HG03439 (cell line): ENCODE measurements at regions not wholly inside any gene's neighbourhood (a gene's known extent, or its start where the extent isn't known, plus 50 kb on each side); places are given as distances from the start of the nearest gene placed in this dataset.

ENCODE experiments used
- ATAC-seq: cut with Tn5 transposase; IDR thresholded peaks from one replicate; pipeline ENCODE4 v1.9.1; 2021; ENCODE audit warnings: mild to moderate bottlenecking, moderate library complexity; ENCODE audit not compliant: unreplicated experiment

- no peak for ATAC-seq
Observed at GRCh38 chr2:129777146-129777545, 202.3 kb upstream of the RAB6C start.

- ATAC-seq: no peak
Observed at GRCh38 chr2:129777762-129778583, 201.5 kb upstream of the RAB6C start.

- no peak for ATAC-seq
Observed at GRCh38 chr2:129778584-129778877, 200.9 kb upstream of the RAB6C start.

- no peak for ATAC-seq
Observed at GRCh38 chr2:129779783-129780182, 199.7 kb upstream of the RAB6C start.

- ATAC-seq: no peak
Observed at GRCh38 chr2:129780316-129781270, 198.9 kb upstream of the RAB6C start.

GRCh38 chr2:129781749-129782632 lies 197.5 kb upstream of the RAB6C start:
- ATAC-seq: no peak

DNA sequence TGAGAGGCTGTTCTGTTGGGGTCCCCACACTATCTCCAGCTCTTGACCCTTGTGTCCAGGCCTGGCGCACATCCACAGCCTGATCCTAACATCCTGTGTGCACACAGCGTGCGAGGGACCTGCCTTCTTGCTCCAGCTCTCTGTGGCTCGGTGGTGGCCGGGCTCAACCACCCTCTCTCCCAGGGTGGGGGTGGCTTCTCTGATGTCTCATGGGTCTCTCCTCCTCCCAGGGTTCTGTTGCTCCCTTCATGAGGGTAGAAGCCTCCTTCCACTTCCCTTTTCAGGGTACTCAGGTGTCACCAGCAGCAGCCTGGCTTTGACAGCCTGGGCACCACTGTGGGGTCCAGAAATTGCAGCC lies 196.9 kb upstream of the RAB6C start:
- ATAC-seq: no peak

DNA sequence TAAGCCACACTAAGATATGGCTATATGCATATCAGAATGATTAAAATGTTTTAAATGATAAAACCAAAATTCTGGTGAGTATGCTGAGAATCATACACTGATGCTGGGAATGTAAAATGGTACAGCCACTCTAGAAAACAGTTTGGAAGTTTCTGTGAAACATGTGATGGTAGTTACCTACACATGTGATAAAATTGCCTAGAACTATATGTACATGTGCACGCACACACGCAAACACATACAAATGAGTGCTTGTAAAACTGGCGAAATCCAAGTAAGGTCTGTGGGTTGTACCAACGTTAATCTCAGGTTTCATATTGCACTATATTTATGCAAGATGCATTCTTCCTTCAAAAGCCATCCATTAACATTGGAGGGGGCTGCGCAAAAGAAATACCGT lies 195.0 kb upstream of the RAB6C start:
- no peak for ATAC-seq

DNA sequence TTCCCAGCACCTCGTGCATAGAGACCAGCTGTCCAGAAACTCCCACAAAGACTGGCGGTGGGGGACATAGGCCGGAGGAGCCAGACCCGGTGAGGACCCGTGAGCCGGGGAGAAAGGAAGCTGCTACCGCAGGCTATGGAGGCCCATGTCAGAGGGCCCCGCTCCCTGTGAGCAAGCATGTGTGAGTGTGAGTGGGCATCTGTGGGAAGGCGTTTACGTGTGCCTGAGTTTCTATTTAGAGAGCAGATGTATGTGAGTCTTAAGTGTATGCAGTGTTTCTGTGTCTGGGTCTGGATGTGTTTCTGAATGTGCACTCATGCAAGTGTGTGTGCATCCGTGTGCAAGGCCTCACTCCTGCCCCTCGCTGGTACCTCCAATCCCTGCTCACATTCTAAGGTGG lies 187.8 kb upstream of the RAB6C start:
- no peak for ATAC-seq

DNA sequence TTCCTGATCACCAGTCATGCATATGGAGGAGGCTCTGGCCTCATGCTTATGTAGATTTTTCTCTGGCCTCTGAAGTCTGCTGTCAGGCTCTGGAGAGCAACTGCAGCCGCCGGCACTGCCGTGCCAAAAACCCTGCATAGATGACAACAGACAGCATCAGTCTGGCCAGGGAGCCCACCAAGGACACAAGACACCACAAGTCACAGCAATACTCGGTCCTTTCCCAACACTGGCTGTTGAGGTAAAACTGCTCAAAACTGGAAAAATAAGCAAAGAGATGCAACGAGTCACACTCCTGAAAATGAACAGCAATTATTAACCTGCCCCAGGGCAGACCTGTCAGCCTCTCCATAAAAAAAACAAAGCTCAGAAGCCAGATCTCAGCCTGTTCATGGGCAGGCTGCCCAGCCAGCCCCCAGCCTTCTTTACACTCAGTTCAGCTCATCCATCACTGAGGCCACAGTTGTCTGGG lies 186.0 kb upstream of the RAB6C start:
- ATAC-seq: no peak

- no peak for ATAC-seq
Observed at GRCh38 chr2:129794116-129794515, 185.3 kb upstream of the RAB6C start.

DNA sequence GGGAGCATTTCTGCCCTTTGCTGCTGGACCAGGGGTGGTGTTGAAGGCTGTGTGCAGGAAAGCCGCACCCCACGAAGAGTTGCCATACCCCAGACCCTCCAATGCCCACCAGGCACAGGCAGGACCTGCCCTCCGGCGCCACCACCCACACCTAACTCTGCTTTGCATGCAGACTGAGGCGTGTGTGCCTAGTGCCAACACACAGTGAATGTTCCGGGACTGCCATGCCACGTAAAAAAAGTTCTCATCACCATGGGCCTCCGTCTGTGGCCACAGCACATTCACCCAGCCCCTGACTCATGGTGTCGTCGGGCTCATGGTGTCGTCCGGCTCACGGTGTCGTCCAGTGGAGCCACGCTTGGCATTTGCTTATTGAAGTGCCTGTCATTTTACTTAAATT lies 184.9 kb upstream of the RAB6C start:
- ATAC-seq: no peak

DNA sequence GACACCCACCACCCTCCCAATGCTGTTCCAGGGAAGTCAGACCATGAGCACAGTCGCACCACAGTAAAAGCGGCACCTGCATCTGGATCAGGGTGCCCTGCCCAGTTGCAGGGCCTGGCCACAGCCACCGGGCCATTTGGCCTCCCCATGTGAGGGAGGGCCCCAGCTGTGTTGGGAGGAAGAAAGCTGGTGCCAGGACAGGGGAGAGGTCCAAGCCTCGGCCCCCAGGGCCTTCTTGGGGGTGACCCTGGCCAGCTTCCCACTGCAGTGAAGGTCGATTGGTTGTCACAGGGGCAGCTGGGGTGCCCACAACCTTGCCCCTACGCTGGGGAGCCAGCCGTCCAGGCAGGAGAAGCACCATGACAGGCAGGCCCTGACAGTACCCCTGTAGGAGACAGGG lies 183.2 kb upstream of the RAB6C start:
- no peak for ATAC-seq

DNA sequence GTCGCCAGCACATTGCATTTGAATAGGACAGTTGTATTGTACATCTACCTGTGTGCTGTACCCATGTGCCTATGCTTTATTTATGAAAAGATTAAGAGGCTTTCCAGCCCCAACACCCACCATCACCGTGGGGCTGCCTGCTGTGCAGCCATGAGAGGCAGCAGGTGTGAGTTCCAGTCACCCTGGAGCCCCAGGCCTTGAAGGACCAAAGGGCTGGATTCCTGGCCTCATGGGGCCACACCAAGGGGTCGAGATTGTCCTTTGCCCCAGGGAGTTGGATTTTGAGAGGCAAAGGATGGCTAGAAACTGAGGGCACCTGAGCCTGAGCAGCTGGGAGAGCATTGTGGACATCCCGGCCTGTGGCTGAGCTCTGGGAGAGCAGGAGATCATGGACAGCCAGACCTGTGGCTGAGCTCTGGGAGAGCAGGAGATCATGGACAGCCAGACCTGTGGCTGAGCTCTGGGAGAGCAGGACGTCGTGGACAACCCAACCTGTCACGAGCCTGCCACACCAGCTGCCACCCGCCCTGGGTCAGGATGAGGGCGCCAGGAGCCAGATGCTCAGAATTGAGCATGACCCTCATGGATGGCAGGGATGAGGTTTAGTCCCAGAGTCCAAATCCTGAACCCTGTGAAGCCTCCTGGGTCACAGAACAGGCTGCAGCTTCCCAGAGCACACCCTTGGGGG lies 182.5 kb upstream of the RAB6C start:
- no peak for ATAC-seq

- ATAC-seq: no peak
Observed at GRCh38 chr2:129797489-129798300, 181.8 kb upstream of the RAB6C start.

DNA sequence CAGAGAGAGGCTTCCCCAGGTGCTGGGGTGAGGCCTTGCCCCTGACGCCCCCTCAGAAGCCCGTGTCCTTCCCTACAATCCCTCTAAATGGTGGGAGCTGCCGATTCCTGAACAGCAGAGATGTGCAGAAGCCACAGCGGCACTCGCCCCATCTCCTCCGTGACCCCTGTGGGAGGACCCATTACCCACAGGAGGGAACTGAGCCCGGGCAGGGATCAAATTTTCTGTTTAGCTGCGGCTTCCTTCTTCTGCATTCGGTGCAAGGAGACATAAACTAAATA lies 181.2 kb upstream of the RAB6C start:
- ATAC-seq: no peak

GRCh38 chr2:129798626-129799025 lies 180.8 kb upstream of the RAB6C start:
- no peak for ATAC-seq

DNA sequence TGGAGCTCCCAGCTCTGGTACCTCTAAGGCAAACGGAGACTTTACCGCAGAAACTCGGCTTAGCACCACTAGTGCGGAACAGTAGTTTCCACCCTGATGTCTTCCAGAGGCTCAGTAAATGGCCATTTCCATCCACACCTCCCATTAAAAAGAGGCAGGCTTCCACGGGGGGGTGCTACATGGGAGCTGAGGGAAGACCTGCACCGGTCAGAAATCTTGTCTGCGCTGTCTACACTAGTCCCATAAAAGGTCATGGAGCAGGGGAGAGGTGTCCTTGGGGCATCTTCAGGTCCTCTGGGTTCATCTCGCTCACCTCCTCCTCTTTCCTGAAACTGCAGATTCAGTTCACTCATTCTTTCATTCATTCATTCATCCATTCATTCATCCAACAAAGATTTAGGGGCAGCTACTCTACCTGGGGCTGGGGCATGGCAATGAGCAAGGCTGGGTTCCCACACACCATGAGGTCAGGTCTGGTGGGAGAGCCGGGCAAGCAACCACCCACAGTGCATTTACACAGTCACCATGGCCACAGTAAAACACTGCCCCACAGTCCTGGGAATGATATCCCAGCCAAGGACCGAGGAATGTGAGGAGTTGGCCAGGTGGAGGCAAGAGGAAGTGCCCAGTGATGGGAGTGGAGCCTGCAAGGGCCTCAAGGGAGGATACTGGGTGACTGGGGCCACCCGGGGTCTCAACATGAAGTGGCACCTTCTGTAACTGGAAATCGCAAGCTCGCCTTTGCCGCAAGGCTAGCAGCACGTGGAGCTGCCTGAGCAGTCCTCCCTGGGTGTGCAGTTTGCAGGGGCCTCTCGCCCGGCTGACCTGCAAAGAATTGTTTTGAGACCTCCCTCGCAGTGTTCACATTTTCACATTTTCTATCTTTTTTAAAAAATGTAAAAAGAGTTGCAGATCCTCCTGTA lies 180.2 kb upstream of the RAB6C start:
- no peak for ATAC-seq

DNA sequence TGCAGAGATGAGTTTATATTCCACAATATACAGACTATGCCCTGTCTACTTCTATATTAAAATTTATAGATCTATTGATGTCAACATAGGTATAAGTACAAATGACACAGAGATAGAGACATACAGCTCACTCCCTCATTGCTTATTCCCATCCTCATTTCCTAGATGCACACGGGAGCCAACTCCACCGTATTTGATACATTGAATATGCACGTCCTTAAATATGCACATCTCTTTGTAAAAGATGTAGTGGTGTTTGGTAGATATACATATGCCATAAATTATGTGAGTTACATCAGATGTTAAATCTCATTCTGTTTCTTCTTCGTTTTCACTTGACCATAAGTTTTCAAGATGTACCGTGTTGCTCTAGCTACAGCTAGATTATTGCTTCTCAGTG lies 179.2 kb upstream of the RAB6C start:
- no peak for ATAC-seq
